Esophagus muscularis mucosa (tissue), 4 donors: ENCODE measurements at regions not wholly inside any gene's neighbourhood (a gene's known extent, or its start where the extent isn't known, plus 50 kb on each side); places are given as distances from the start of the nearest gene placed in this dataset.
"Not testable (repeated sequence)": the region's sequence is repeated elsewhere in the genome, so short reads cannot be mapped to it uniquely, and the experiment has no call there.

Source experiments
- DNase-seq: peaks from one replicate; pipeline ENCODE4 v3.0.0-alpha.2; 2017; ENCODE audit errors: extremely low spot score
- H3K27ac ChIP-seq, 4 donors: fragments of 200-600 bp; sonication (generic); replicated peaks in 1 of 4; 1 replicate in 3 of 4; 2 replicates in 1 of 4; pipeline ENCODE4 v1.5.1; 2016 to 2019; ENCODE audit warnings: mild to moderate bottlenecking in 1 of 4
- H3K27me3 ChIP-seq, 4 donors: fragments of 200-600 bp; sonication (generic); one replicate each; pipeline versions ENCODE4 v1.5.1 to v1.6.0; 2016 to 2019
- H3K36me3 ChIP-seq, 4 donors: fragments of 200-600 bp; sonication (generic); one replicate each; pipeline ENCODE4 v1.5.1; 2016 to 2019
- H3K4me1 ChIP-seq, 4 donors: fragments of 200-600 bp; sonication (generic); one replicate each; pipeline ENCODE4 v1.5.1; 2016 to 2019
- H3K4me3 ChIP-seq, 4 donors: fragments of 200-600 bp; sonication (generic); 1 replicate in 2 of 4; 2 replicates in 2 of 4; pipeline ENCODE4 v1.5.1; 2016 to 2019; ENCODE audit warnings: mild to moderate bottlenecking in 4 of 4, moderate library complexity in 1 of 4
- H3K9me3 ChIP-seq, 4 donors: fragments of 200-600 bp; sonication (generic); 1 replicate in 3 of 4; 2 replicates in 1 of 4; pipeline ENCODE4 v1.5.1; 2016 to 2019
- EP300 ChIP-seq: sonication (generic); formaldehyde crosslinking; IDR thresholded peaks from one replicate; pipeline ENCODE4 v1.6.1; 2017; ENCODE audit warnings: antibody characterized with exemption
- POLR2A ChIP-seq: fragments of 450-650 bp; IDR thresholded peaks from one replicate; pipeline ENCODE4 v1.6.1; 2017; ENCODE audit warnings: antibody characterized with exemption, moderate library complexity, mild to moderate bottlenecking, low read depth
- POLR2AphosphoS5 ChIP-seq, 2 donors: sonication (generic); formaldehyde crosslinking; IDR thresholded peaks; one replicate each; pipeline ENCODE4 v1.6.1; 2017; ENCODE audit warnings: antibody characterized with exemption in 2 of 2
- whole genome bisulfite sequencing: methylation state at CpG from one replicate; pipeline ENCODE4 v1.1.5; 2018; 5-methylcytosine and 5-hydroxymethylcytosine counted together
- intact Hi-C: fragments of 100-400 bp; cut with DNase I; formaldehyde crosslinking; loops from one replicate; pipeline ENCODE4 v1.15.1; 2023
- TF ChIP-seq, protein P1 (sequence below), 3 experiments: fragments of 200-600 bp in 2 of 3; fragments of 450-650 bp in 1 of 3; sonication (generic) in 2 of 3; IDR thresholded peaks; one replicate each; pipeline ENCODE4 v1.5.1; 2017 to 2019; ENCODE audit warnings: antibody characterized with exemption in 3 of 3, mild to moderate bottlenecking in 2 of 3, moderate library complexity in 1 of 3

DNA sequence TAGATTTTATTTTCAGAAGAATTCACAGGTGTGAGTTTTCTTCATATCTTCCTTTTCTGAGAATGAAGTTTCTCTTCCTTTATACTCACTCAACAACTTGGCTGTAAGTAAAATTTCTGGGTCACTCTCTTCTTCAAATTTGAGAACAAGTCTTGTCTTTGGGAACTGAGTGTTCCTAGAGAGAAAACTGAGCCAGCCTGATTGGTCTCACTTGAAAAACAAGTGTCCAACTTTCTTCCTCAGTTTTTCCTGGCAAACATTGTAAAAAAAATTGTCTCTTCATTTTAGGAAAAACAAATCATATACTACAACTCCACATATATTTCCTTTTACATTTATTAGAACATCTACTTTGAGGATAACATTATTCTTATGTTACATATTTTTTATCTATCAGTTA, 156.1 kb upstream of the GHR start:
- no peaks in the 10 kb centered on the region for H3K27me3 ChIP-seq
- H3K4me3 ChIP-seq, result no peak overlapping the region
- H3K4me1 ChIP-seq, result no peaks in the 10 kb centered on the region
- no peaks in the 10 kb centered on the region for H3K36me3 ChIP-seq
- intact Hi-C loops, result no loop called here
- TF ChIP-seq POLR2AphosphoS5 (IDR thresholded peaks at IDR 0.05) (no peak), EP300 (no peak), POLR2A (no peak)
- TF ChIP-seq, protein P1, sequence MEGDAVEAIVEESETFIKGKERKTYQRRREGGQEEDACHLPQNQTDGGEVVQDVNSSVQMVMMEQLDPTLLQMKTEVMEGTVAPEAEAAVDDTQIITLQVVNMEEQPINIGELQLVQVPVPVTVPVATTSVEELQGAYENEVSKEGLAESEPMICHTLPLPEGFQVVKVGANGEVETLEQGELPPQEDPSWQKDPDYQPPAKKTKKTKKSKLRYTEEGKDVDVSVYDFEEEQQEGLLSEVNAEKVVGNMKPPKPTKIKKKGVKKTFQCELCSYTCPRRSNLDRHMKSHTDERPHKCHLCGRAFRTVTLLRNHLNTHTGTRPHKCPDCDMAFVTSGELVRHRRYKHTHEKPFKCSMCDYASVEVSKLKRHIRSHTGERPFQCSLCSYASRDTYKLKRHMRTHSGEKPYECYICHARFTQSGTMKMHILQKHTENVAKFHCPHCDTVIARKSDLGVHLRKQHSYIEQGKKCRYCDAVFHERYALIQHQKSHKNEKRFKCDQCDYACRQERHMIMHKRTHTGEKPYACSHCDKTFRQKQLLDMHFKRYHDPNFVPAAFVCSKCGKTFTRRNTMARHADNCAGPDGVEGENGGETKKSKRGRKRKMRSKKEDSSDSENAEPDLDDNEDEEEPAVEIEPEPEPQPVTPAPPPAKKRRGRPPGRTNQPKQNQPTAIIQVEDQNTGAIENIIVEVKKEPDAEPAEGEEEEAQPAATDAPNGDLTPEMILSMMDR (IDR thresholded peaks at IDR 0.05), result no peak
- DNase-seq, result no peak
- H3K27ac ChIP-seq, result no peak overlapping the region
- H3K9me3 ChIP-seq, result no peaks in the 10 kb centered on the region

DNA sequence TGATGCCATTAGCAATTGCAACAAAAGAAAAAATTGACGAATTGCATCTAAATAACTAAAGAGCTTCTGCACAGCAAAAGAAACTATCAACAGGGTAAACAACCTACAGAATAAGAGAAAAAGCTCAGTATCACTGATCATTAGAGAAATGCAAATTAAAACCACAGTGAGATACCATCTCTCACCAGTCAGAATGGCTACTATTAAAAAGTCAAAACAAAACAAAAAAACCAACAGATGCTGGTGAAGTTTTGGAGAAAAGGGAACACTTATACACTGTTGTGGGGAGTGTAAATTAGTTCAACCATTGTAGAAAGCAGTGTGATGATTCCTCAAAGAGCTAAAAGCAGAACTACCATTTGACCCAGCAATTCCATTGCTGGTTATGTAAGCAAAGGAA, 155.1 kb upstream of the GHR start:
- H3K9me3 ChIP-seq, DNase-seq, intact Hi-C loops, H3K4me3 ChIP-seq, H3K4me1 ChIP-seq, H3K36me3 ChIP-seq, H3K27me3 ChIP-seq, H3K27ac ChIP-seq: not testable (repeated sequence)
- 97% methylated on average over 1 of the region's 1 CpG for WGBS

DNA sequence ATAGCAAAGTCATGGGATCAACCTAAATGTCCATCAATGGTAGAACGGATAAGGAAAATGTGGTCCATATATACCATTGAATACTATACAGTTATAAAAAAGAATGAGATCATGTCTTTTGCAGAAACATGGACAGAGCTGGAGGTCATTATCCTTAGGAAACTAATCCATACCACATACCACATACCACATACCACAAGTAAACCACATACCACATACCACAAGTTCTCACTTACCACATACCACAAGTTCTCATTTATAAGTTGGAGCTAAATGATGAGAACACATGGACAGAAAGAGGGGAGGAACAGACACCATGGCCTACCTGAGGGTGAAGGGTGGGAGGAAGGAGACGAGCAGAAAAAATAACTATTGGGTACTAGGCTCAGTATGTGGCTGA, 154.6 kb upstream of the GHR start:
- WGBS, result 80% methylated on average over 2 of the region's 2 CpGs
- H3K27me3 ChIP-seq, result no peaks in the 10 kb centered on the region
- H3K4me1 ChIP-seq, result no peaks in the 10 kb centered on the region
- no peak overlapping the region for H3K4me3 ChIP-seq
- no peaks in the 10 kb centered on the region for H3K9me3 ChIP-seq
- TF ChIP-seq POLR2AphosphoS5 (IDR thresholded peaks at IDR 0.05) (no peak), POLR2A (no peak), EP300 (no peak)
- TF ChIP-seq, protein P1 (IDR thresholded peaks at IDR 0.05), result no peak
- no peak overlapping the region for H3K27ac ChIP-seq
- intact Hi-C loops, result no loop called here
- DNase-seq, result no peak
- H3K36me3 ChIP-seq, result no peaks in the 10 kb centered on the region

DNA sequence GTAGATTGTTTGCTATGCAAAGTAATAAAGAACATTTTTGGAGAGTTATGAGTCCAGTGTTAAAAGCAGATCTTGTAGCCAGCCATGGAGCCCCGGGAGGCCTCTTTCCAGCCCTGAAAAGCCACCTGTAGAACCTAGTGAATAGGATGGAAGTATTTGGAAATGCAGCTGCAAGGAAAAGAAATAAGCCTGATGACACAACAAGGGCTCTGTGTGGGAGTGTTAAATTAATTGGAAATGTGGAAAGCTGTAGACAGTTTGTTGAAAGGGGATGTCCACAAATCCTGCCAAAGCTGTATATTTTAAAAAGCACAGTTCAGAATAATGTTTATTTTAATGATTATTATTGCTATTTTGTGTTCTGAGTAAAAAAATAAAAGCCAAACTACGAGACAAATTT, 152.5 kb upstream of the GHR start:
- Histone ChIP-seq H3K4me1 (no peaks in the 10 kb centered on the region), H3K27ac (no peak overlapping the region), H3K9me3 (no peaks in the 10 kb centered on the region), H3K36me3 (no peaks in the 10 kb centered on the region), H3K27me3 (no peaks in the 10 kb centered on the region), H3K4me3 (no peak overlapping the region)
- intact Hi-C loops, result no loop called here
- TF ChIP-seq EP300 (no peak), POLR2A (no peak), POLR2AphosphoS5 (IDR thresholded peaks at IDR 0.05) (no peak)
- TF ChIP-seq, protein P1 (IDR thresholded peaks at IDR 0.05), result no peak
- WGBS, result 38% methylated on average over 2 of the region's 2 CpGs
- DNase-seq, result no peak

DNA sequence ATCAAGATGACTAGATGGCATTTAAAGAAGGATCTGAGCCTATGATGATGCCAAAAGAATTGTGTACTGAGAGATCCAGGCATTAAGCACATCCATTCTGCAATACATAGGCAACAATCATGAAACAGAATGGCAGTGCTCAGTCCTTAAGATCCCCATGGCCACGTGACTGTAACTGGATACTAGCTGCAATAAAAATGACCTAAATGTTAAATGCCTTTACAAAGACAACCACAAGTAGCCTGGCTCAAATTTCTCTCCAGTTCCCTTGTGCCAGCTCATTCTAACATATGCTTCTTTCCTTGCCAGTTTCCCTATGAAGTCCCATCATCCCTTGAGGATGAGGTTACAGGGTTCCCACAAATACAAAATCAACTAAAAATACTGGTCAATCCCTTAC, 148.3 kb upstream of the GHR start:
- H3K4me1 ChIP-seq, result no peaks in the 10 kb centered on the region
- no peaks in the 10 kb centered on the region for H3K27me3 ChIP-seq
- 65% methylated on average over 1 of the region's 1 CpG for WGBS
- H3K4me3 ChIP-seq, result no peak overlapping the region
- intact Hi-C loops, result no loop called here
- DNase-seq, result no peak
- H3K27ac ChIP-seq, result no peak overlapping the region
- H3K36me3 ChIP-seq, result no peaks in the 10 kb centered on the region
- H3K9me3 ChIP-seq, result no peaks in the 10 kb centered on the region
- TF ChIP-seq, protein P1 (IDR thresholded peaks at IDR 0.05), result no peak
- TF ChIP-seq EP300 (no peak), POLR2AphosphoS5 (IDR thresholded peaks at IDR 0.05) (no peak), POLR2A (no peak)
